Brain microvascular endothelial cell (primary cell): ENCODE measurements at regions not wholly inside any gene's neighbourhood (a gene's known extent, or its start where the extent isn't known, plus 50 kb on each side); places are given as distances from the start of the nearest gene placed in this dataset.

Experiments used
- DNase-seq: peaks from one replicate; pipeline ENCODE4 v3.0.0-alpha.2; 2020
- H3K27ac ChIP-seq: fragments of 250-450 bp; sonication (Bioruptor Pico); 2 replicates; pipeline ENCODE4 v1.5.1; 2020; ENCODE audit warnings: mild to moderate bottlenecking, moderate library complexity
- H3K27me3 ChIP-seq: fragments of 250-450 bp; sonication (Bioruptor Pico); replicated peaks from 2 replicates; pipeline ENCODE4 v1.5.1; 2020; ENCODE audit warnings: mild to moderate bottlenecking
- H3K36me3 ChIP-seq: fragments of 250-450 bp; sonication (Bioruptor Pico); replicated peaks from 2 replicates; pipeline ENCODE4 v1.5.1; 2020; ENCODE audit warnings: mild to moderate bottlenecking
- H3K4me3 ChIP-seq: 2 replicates; pipeline ENCODE4 v1.5.1; 2011; ENCODE audit warnings: low read depth, mild to moderate bottlenecking, control low read depth, low read length, moderate library complexity
- CTCF ChIP-seq: IDR thresholded peaks from 2 replicates; pipeline ENCODE4 v1.5.1; 2011; ENCODE audit warnings: low read depth, mild to moderate bottlenecking, moderate library complexity, low read length, control low read depth, inconsistent platforms; ENCODE audit errors: missing control alignments
- in situ Hi-C: cut with HindIII; loops from 2 replicates; pipeline ENCODE4 v1.10.0; 2017; ENCODE audit warnings: low sequenced_read_pairs, low pct_ligation_motif_present

- TF ChIP-seq CTCF, result no peak
- no peak for DNase-seq
- H3K27me3 ChIP-seq, result no peaks in the 10 kb centered on the region
- no peak overlapping the region for H3K4me3 ChIP-seq
- H3K36me3 ChIP-seq, result no peaks in the 10 kb centered on the region
- H3K27ac ChIP-seq, result no peak overlapping the region
- in situ Hi-C loops, result loop anchor here (25.0 kb wide), 1 partner anchor 468 kb away; no protein-coding TSS in a partner anchor
These were observed 51.1 kb upstream of the CRY1 start for GRCh38 chr12:107144441-107144840.

DNA sequence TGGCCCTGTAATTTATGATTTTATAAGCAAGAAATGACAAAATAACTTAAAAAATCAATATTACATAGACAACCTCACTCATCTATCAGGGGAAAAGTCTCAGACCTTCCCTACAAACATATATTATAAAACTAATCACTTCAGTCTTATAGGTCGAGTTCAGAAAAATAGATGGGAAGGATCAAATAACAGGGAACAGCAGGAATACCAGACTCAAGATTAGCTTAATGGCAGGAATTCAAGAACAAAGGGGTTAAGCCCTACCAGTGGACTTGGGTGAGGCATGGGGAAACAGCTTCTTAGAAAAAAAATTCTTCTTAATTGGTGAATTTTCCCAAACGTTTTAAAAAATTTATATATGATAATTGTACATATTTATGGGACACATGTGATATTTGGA is 51.6 kb upstream of the CRY1 start:
- TF ChIP-seq CTCF, result no peak
- DNase-seq, result peak; percentile 6
- in situ Hi-C loops, result loop anchor here (25.0 kb wide), 1 partner anchor 467 kb away; no protein-coding TSS in a partner anchor
- no peak overlapping the region for H3K27ac ChIP-seq
- H3K4me3 ChIP-seq, result no peak overlapping the region
- no peaks in the 10 kb centered on the region for H3K27me3 ChIP-seq
- H3K36me3 ChIP-seq, result no peaks in the 10 kb centered on the region

- peak; percentile 27 for DNase-seq
- no peak overlapping the region for H3K4me3 ChIP-seq
- no peaks in the 10 kb centered on the region for H3K27me3 ChIP-seq
- H3K27ac ChIP-seq, result no peak overlapping the region
- in situ Hi-C loops, result loop anchor here (25.0 kb wide), 1 partner anchor 467 kb away; no protein-coding TSS in a partner anchor
- H3K36me3 ChIP-seq, result no peaks in the 10 kb centered on the region
- TF ChIP-seq CTCF, result no peak
These were observed 52.0 kb upstream of the CRY1 start for GRCh38 chr12:107145397-107145796.

- in situ Hi-C loops, result loop anchor here (25.0 kb wide), 1 partner anchor 464 kb away; no protein-coding TSS in a partner anchor
- Histone ChIP-seq H3K4me3 (no peak overlapping the region), H3K36me3 (no peaks in the 10 kb centered on the region), H3K27me3 (no peaks in the 10 kb centered on the region), H3K27ac (no peak overlapping the region)
- TF ChIP-seq CTCF, result no peak
- no peak for DNase-seq
These were observed 54.8 kb upstream of the CRY1 start for GRCh38 chr12:107148107-107148506.

- DNase-seq, result peak; percentile 28
- H3K4me3 ChIP-seq, result no peak overlapping the region
- TF ChIP-seq CTCF, result no peak
- no peaks in the 10 kb centered on the region for H3K27me3 ChIP-seq
- H3K36me3 ChIP-seq, result no peaks in the 10 kb centered on the region
- in situ Hi-C loops, result no loop called here
- no peak overlapping the region for H3K27ac ChIP-seq
These were observed 59.0 kb upstream of the CRY1 start for GRCh38 chr12:107152315-107152714.

- in situ Hi-C loops, result no loop called here
- Histone ChIP-seq H3K4me3 (no peak overlapping the region), H3K27ac (no peak overlapping the region), H3K27me3 (peaks cover 5% of the 10 kb centered on the region), H3K36me3 (no peaks in the 10 kb centered on the region)
- TF ChIP-seq CTCF, result no peak
- no peak for DNase-seq
These were observed 66.1 kb upstream of the CRY1 start for GRCh38 chr12:107159384-107159900.
